Right cardiac atrium (tissue), 5 donors: ENCODE measurements at regions not wholly inside any gene's neighbourhood (a gene's known extent, or its start where the extent isn't known, plus 50 kb on each side); places are given as distances from the start of the nearest gene placed in this dataset.

Source experiments
- ATAC-seq, 2 donors: fragments of 200-7000 bp; cut with Tn5 transposase; one replicate each; pipeline versions ENCODE4 v1.8.0 to v1.9.1; 2020; ENCODE audit warnings: moderate library complexity in 2 of 2, mild to moderate bottlenecking in 1 of 2
- DNase-seq, 3 donors: peaks; one replicate each; pipeline ENCODE4 v3.0.0-alpha.2; 2020
- H3K27ac ChIP-seq: one replicate; pipeline ENCODE4 v1.5.1; 2013; ENCODE audit warnings: mild to moderate bottlenecking, low read length, control low read depth, moderate library complexity
- H3K27me3 ChIP-seq: one replicate; pipeline ENCODE4 v1.6.1; 2013; ENCODE audit not compliant: control insufficient read depth, insufficient read depth
- H3K4me1 ChIP-seq: one replicate; pipeline ENCODE4 v1.6.1; 2013; ENCODE audit warnings: low read length; ENCODE audit not compliant: control insufficient read depth, insufficient read depth
- H3K4me3 ChIP-seq: one replicate; pipeline ENCODE4 v1.5.1; 2013; ENCODE audit warnings: low read length, control low read depth
- H3K9me3 ChIP-seq: one replicate; pipeline ENCODE4 v1.6.1; 2013; ENCODE audit warnings: low read length; ENCODE audit not compliant: control insufficient read depth
- WGBS: extraction: QIAGEN DNeasy Blood & Tissue Kit; methylation state at CpG from one replicate; pipeline ENCODE4 v1.1.7; 2013; 5-methylcytosine and 5-hydroxymethylcytosine counted together
- intact Hi-C, 4 donors: fragments of 100-400 bp; cut with DNase I; formaldehyde crosslinking; loops; one replicate each; pipeline versions ENCODE4 v1.11.0 to v1.14.0; 2022 to 2023
- donor health status: healthy with polysubstance abuse.
- donor health status: DM: no; HTN: yes; CAD: no.
- donor health status: DM: no; HTN: no; CAD: no.
- donor health status: DM: no; HTN: yes; CAD: no; lungs with severe emphysema.
- donor health status: DM: yes; HTN: yes; CAD: no.

GRCh38 chr4:96755569-96756484, 915.9 kb downstream of the PDHA2 start:
- Histone ChIP-seq H3K27me3 (no peaks in the 10 kb centered on the region), H3K4me3 (no peak overlapping the region), H3K27ac (no peak overlapping the region), H3K4me1 (no peaks in the 10 kb centered on the region), H3K9me3 (no peaks in the 10 kb centered on the region)
- DNase-seq (no peak), ATAC-seq (no peak)
- intact Hi-C loops = no loop called here
- 48% methylated on average over 3 of the region's 3 CpGs for WGBS

- WGBS = 85% methylated on average over 1 of the region's 1 CpG
- DNase-seq (no peak), ATAC-seq (no peak)
- intact Hi-C loops = no loop called here
- Histone ChIP-seq H3K4me3 (no peak overlapping the region), H3K9me3 (no peaks in the 10 kb centered on the region), H3K27me3 (no peaks in the 10 kb centered on the region), H3K27ac (no peak overlapping the region), H3K4me1 (no peaks in the 10 kb centered on the region)
Observed at GRCh38 chr4:96756584-96756983, 916.7 kb downstream of the PDHA2 start.

- Histone ChIP-seq H3K4me1 (no peaks in the 10 kb centered on the region), H3K4me3 (no peak overlapping the region), H3K27me3 (no peaks in the 10 kb centered on the region), H3K27ac (no peak overlapping the region), H3K9me3 (no peaks in the 10 kb centered on the region)
- ATAC-seq = no peak
- intact Hi-C loops = no loop called here
- WGBS = 87% methylated on average over 3 of the region's 3 CpGs
- DNase-seq = no peak
Observed at GRCh38 chr4:96763546-96763945, 923.7 kb downstream of the PDHA2 start.

GRCh38 chr4:96766359-96766758, 926.5 kb downstream of the PDHA2 start:
- WGBS = 86% methylated on average over 5 of the region's 5 CpGs
- H3K27me3 ChIP-seq = no peaks in the 10 kb centered on the region
- H3K27ac ChIP-seq = no peak overlapping the region
- no peaks in the 10 kb centered on the region for H3K9me3 ChIP-seq
- DNase-seq = no peak
- no peak overlapping the region for H3K4me3 ChIP-seq
- H3K4me1 ChIP-seq = no peaks in the 10 kb centered on the region
- intact Hi-C loops = no loop called here
- ATAC-seq = no peak

GRCh38 chr4:96767815-96768480, 928.1 kb downstream of the PDHA2 start:
- WGBS = 84% methylated on average over 5 of the region's 5 CpGs
- H3K27me3 ChIP-seq = no peaks in the 10 kb centered on the region
- H3K4me3 ChIP-seq = no peak overlapping the region
- H3K27ac ChIP-seq = no peak overlapping the region
- DNase-seq = no peak
- no peak for ATAC-seq
- no peaks in the 10 kb centered on the region for H3K4me1 ChIP-seq
- no peaks in the 10 kb centered on the region for H3K9me3 ChIP-seq
- intact Hi-C loops = no loop called here

GRCh38 chr4:96775501-96775900, 935.6 kb downstream of the PDHA2 start:
- no peak overlapping the region for H3K4me3 ChIP-seq
- no peaks in the 10 kb centered on the region for H3K4me1 ChIP-seq
- intact Hi-C loops = no loop called here
- WGBS = 83% methylated on average over 2 of the region's 2 CpGs
- no peaks in the 10 kb centered on the region for H3K27me3 ChIP-seq
- no peaks in the 10 kb centered on the region for H3K9me3 ChIP-seq
- no peak overlapping the region for H3K27ac ChIP-seq
- ATAC-seq = no peak
- DNase-seq = no peak

- WGBS = 84% methylated on average over 2 of the region's 2 CpGs
Observed at GRCh38 chr4:96776920-96777527, 937.1 kb downstream of the PDHA2 start.

GRCh38 chr4:96784336-96784735, 944.4 kb downstream of the PDHA2 start:
- WGBS = 84% methylated on average over 4 of the region's 4 CpGs
- no peaks in the 10 kb centered on the region for H3K9me3 ChIP-seq
- DNase-seq (no peak), ATAC-seq (no peak)
- no peaks in the 10 kb centered on the region for H3K27me3 ChIP-seq
- no peak overlapping the region for H3K27ac ChIP-seq
- intact Hi-C loops = no loop called here
- H3K4me3 ChIP-seq = no peak overlapping the region
- H3K4me1 ChIP-seq = no peaks in the 10 kb centered on the region

More at GRCh38 chr4:96776920-96777527, 937.1 kb downstream of the PDHA2 start:
- intact Hi-C loops = no loop called here
- Histone ChIP-seq H3K27ac (no peak overlapping the region), H3K27me3 (no peaks in the 10 kb centered on the region), H3K9me3 (no peaks in the 10 kb centered on the region), H3K4me1 (no peaks in the 10 kb centered on the region), H3K4me3 (no peak overlapping the region)
- DNase-seq (no peak), ATAC-seq (no peak)

GRCh38 chr4:96786306-96786705, 946.4 kb downstream of the PDHA2 start:
- ATAC-seq (no peak), DNase-seq (no peak)
- Histone ChIP-seq H3K27ac (no peak overlapping the region), H3K4me1 (no peaks in the 10 kb centered on the region), H3K4me3 (no peak overlapping the region), H3K27me3 (no peaks in the 10 kb centered on the region), H3K9me3 (no peaks in the 10 kb centered on the region)
- intact Hi-C loops = no loop called here
- 68% methylated on average over 3 of the region's 3 CpGs for WGBS

GRCh38 chr4:96787766-96788165, 947.9 kb downstream of the PDHA2 start:
- Histone ChIP-seq H3K4me3 (no peak overlapping the region), H3K9me3 (no peaks in the 10 kb centered on the region), H3K27me3 (no peaks in the 10 kb centered on the region), H3K27ac (no peak overlapping the region), H3K4me1 (no peaks in the 10 kb centered on the region)
- 89% methylated on average over 1 of the region's 1 CpG for WGBS
- DNase-seq (no peak), ATAC-seq (no peak)
- intact Hi-C loops = no loop called here

- intact Hi-C loops = no loop called here
- 77% methylated on average over 2 of the region's 2 CpGs for whole genome bisulfite sequencing
Observed at GRCh38 chr4:96809563-96809962, 969.7 kb downstream of the PDHA2 start.

More at GRCh38 chr4:96809563-96809962, 969.7 kb downstream of the PDHA2 start:
- Histone ChIP-seq H3K27me3 (no peaks in the 10 kb centered on the region), H3K9me3 (no peaks in the 10 kb centered on the region), H3K4me3 (no peak overlapping the region), H3K4me1 (no peaks in the 10 kb centered on the region), H3K27ac (no peak overlapping the region)
- no peak for DNase-seq
- no peak for ATAC-seq
